ENCODE measurements at regions not wholly inside any gene's neighbourhood (a gene's known extent, or its start where the extent isn't known, plus 50 kb on each side); places are given as distances from the start of the nearest gene placed in this dataset.
"Not testable (repeated sequence)": the region's sequence is repeated elsewhere in the genome, so short reads cannot be mapped to it uniquely, and the experiment has no call there.

DNA sequence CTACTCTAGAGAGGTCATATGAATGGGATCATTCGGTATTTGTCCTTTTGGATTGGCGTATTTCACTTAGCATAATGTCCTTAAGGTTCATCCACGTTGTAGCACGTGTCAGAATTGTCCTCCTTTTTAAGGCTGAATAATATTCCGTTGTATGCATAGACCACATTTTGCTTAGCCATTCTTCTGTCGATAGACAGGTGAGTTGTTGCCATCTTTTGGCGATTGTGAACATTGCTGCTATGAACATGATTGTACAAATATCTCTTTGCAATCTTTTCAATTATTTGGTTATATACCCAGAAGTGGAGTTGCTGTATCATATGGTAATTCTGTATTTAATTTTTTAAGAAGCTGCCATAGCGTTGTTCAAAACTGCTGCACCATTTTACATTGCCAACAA, 52.4 kb upstream of the GOLGA8J start:
- no peak for DNase-seq

DNA sequence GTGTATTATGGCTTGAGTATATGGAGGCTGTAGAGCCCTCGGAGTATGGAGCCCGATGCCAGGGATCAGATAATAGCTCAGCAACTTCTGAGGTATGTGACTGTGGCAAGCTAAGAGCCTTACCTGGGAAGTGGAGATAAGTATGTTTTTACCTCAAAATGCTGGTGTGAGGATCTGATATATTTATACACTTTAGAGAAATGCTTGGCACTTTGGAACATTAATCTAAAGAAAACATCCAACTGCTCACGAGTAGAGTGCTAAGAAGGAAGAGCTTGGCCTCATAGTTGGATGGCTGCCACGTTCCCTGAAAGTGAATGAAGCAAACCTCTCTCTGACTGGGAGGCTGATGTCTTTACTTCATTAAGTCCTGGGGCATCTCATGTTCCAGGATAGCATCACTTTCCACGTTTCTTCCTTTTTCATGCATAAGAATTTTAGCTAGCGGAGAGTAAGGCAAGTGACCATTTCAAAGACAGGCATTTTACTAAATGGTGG, 58.9 kb upstream of the GOLGA8J start:
- no peak for DNase-seq

DNA sequence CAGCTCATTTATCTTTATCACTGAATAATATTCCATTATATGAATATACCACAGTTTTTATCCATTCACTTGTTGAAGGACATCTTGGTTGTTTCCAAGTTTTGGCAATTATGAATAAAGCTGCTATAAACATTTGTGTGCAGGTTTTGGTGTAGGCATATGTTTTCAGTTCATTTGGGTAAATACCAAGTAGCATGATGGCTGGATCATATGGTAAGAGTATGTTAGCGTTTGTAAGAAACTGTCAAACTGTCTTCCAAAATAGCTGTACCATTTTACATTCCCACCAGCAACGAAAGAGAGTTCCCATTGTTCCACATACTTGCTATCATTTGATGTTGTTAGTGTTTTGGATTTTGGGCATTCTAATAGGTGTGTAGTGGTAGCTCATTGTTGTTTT, 72.0 kb upstream of the GOLGA8J start:
- DNase-seq: no peak

DNA sequence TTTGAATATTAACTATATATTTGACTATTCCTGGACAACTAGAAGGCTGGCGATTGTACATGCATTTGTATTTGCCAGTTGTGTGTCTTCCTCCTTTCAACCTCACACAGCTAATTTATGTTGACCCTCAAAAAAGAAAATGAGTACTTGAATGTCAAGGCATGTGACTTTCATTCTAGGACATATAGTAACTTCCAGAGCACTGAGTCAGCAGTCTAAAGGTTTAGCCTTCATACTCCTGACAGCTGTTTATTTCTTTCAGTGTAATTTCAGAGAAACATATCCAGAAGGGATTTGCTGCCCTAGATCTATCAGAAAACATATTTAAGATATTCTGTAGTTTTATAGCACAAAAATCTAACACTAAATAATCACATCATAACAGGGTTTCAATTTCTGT, 74.6 kb upstream of the GOLGA8J start:
- no peak for DNase-seq

DNA sequence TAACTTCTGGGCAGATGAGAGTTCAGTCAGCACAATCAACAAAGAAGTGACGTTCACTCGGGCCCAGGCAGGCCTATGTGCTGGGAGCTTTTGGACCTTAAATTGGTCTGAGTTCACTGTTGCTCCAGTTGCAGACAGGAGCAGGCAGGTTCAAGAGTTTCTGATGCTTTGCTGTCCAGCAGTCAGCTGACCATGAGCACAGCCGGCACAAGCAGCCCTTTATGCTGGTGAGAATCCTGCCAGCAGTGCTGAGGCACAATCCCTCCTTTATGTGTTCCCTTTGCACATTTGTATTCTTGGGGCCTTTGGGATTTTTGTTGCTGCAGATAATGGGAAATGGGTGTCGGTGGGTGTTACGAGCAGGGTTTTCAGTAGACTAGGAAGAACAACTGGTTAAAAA, 81.2 kb upstream of the GOLGA8J start:
- no peak for DNase-seq

DNA sequence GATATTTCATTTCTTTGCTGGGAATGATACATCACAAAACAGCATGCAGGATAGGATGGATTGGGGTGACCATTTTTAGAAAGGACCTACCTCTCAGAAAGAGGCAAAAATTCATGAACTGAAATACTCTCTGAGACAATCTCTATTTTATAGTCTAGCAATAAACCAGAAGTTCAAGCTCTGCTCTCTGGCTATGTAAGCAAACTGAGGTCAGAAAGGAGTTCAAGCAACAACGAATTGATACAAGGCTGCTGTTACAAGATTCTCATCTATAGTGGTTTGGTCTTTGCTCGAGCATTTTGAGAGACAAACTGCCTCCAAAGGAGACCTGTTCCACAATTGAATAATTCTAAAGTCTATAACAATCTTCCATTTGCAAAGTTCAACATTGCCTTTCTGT, 84.7 kb upstream of the GOLGA8J start:
- no peak for DNase-seq

DNA sequence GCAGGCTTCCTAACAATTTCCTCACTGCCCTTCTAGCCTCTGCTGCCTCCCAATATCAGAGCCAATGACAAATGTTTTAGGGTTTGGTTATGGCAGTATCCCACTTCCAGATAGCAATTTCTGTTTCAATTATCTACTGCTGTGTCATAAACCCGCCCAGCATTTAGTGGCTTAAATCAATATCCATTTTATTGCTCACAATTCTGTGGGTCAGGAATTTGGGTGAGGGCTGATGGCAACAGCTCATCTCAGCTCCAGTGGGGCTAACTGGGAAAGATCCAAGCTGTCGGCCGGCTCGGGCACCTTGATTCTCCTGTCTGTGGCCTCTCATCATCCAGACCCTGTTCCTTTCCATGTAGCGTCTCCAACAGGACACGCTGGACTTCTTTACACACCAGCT, 85.3 kb upstream of the GOLGA8J start:
- no peak for DNase-seq

DNA sequence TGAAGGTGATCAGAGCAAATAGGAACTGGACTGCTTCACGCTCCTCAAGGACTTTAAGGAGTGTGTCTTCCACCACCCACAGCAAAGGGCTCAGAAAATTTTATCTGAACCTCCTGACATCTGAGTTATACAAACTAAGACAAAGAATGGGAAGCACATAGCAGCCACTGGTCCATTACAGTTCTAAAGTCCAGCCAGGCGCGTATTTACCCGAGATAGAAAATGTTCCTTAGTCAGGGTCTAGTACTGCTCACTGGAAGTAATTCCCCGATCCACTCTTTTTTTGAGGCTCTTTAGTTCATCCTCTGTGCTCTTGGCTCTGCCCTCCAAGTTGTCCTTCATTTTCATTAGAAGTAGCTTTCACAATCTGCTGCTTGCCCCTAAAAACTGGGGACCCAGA, 88.5 kb upstream of the GOLGA8J start:
- DNase-seq: no peak

DNA sequence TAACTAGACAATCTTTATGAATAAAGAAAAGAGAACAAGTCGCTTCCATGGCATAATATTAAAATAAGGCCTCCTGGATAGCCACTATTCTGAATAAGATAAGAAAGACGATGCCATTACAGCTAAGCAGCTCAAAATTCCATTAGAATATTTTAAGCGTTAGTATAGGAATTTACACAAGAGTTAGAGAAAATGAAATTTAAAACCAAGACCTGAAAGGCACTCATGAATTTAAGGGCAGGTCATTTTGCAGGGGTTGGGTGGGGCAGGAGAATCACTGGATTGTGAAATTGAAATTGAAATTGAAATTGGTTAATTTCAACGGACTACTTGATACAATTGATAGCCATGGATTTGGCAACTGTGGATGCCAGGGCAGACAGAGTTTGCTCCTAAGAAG, 91.8 kb upstream of the GOLGA8J start:
- DNase-seq: no peak

DNA sequence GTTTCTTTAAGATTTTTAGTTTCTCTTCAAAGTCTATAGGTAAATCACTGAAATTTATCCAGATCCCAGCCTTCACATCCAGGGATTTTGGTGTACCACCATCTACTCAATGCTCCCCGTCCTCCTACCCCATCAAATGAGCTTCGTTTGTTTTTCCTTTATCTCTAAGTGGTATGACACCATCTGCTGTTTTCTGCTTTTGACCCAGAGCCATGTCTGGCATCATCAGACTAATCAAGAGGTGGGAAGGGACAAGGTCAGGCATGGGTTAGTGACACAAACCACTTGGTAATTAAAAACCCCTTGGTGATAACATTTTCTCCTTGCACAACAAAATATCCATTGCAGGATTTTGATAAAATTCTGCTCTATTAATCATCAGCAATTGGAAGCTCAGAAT, 92.7 kb upstream of the GOLGA8J start:
- DNase-seq: no peak

DNA sequence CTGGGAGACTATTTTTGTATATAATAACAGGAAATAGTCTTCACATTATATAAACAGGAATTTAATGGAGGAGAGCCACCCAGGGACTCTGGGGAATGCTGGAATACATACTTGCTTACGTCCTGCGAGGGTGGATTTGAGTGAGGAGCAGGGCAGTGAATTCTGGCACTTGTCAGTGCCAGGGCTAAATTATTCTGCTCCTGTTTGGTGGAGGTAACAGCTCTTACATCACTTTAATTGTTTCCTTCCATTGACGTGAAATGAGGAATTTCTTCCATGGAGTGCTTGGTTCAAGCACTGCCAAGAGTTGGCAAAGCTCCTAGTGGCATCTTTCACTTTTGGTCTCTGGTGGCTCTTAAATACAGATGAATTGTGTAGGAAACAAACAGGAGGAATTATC, 94.1 kb upstream of the GOLGA8J start:
- no peak for DNase-seq

DNA sequence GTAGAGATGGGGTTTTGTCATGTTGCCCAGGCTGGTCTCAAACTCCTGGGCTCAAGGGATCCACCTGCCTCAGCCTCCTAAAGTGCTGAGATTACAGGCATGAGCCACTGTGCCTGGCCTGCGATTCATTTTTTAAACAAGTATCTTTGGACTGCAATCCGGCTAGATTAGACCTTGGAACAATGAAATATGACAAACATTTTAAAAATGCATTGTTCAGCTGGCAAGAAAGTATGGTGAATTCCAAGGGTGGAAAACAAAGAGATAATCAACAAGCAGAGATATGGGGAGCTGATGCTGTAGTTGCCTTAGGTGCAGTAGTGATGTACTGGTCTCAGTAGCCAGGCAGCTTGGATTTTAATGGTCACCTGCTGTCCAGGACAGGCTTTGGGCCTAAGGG, 95.8 kb upstream of the GOLGA8J start:
- DNase-seq: no peak

DNA sequence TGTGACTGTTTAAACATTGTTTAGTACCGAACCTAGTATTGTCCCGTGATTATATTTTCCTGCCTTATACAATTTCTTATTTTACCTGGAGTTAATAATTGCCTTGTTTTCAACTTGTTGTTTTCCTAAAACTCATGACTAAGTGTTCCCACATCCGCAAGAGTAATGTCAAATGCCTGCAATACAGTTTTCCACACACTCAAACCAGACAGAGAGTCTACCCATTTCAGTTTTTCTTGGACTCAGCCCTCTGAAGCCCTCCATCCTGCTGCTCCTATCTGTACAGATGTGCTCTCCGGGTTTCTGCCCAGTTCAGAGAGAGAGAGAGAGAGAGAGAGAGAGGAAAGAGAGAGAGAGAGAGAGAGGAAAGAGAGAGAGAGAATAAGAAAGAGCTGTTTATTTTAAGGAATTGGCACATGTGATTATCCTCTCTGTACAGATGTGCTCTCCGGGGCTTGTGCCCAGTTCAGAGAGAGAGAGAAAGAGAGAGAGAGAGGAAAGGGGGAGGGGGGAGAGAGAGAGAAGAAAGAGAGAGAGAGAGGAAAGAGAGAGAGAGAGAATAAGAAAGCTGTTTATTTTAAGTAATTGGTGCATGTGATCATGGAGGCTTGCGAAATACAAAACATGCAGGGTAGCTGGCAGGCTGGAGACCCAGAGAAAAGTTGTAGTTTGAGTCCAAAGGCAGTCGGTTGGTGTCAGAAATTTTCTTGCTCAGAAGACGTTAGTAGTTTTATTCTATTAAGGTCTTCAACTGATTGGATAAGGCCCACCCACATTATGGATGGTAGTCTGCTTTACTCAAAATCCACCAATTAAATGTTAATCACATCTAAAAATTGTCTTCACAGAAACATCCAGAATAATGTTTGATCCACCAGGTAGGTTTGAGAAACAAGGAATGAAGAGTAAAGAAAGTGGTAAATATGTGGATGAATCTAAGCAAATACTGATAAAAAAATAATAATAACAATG, 104.1 kb upstream of the GOLGA8J start:
- no peak for DNase-seq

DNA sequence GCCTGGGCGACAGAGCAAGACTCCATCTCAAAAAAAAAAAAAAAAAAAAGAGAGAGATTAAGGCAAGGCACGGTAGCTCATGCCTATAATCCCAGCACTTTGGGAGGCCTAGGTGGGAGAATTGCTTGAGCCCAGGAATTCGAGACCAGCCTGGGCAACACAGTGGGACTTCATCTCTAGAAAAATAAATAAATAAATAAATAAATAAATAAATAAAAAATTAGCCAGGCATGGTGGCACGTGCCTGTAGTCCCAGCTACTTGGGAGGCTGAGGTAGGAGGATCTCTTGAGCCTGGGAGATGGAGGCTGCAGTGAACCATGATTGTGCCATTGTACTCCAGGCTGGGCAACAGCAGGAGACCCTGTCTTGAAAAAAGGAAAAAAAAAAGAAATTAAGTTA, 108.7 kb upstream of the GOLGA8J start:
- not testable (repeated sequence) for DNase-seq

DNA sequence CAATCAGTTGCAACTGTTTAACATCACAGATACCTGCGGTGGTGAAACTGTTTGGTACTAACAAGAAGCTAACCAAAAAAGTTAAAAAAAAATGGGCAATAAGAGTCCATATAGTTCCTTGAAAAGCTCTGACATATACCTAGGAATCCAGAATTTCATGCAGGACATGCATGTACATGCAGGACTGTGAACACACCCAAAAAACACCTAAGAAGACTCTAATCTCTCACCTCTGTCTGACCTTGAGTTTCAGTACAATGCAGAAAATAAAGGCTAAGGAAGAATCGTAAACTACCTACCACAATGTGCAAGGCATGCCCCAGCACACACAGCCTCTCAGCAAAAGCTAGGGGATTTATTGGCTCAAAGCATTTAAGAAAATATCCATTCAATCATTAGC, 110.7 kb upstream of the GOLGA8J start:
- DNase-seq: no peak

DNA sequence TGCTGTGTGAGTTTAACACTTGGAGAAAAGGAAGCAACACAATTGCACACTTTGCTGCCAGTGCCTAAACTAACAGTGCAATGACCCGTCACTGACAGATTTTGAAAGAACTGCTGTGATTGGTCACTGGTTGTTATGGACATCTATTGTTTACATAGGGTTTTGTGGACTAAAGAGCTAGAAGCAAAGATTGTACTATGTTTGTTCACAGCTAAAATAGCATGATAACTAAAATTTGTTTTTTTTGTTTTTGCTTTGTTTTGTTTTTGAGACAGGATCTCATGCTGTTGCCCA, 112.4 kb upstream of the GOLGA8J start:
- no peak for DNase-seq

DNA sequence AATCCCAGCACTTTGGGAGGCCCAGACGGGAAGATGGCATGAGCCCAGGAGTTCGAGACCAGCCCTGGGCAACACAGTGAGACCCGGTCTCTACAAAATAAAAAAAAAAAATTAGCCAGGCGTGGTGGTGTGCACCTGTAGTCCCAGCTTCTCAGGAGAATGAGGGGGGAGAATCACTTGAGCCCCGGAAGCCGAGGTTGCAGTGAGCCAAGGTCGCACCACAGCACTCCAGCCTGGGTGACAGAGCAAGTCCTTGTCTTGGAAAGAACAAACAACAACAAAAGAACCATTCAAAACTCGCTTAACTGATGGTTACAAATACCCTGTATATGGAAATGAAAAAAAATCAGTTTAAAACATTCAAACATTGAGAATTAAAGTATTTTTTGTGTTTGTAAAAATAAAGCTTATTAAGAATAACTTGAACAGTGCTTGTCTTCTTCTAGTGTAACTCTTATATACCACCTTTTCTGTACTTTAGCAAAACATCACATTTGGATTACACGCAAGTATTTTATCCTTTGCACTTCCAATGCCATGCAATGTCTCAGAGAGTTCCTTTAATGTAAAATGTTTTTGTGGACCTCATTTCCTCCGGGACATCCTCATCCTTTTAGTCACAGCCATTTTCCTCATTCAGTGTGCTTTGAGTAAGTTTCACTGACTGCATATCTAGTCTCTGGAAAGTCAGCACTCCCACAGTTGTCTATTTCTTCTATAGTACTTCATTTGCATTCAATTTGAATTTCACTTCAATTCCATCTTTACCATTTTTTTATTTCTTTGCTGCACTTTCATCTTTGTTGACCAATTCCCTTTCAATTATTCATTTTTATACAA, 113.0 kb upstream of the GOLGA8J start:
- DNase-seq: no peak

DNA sequence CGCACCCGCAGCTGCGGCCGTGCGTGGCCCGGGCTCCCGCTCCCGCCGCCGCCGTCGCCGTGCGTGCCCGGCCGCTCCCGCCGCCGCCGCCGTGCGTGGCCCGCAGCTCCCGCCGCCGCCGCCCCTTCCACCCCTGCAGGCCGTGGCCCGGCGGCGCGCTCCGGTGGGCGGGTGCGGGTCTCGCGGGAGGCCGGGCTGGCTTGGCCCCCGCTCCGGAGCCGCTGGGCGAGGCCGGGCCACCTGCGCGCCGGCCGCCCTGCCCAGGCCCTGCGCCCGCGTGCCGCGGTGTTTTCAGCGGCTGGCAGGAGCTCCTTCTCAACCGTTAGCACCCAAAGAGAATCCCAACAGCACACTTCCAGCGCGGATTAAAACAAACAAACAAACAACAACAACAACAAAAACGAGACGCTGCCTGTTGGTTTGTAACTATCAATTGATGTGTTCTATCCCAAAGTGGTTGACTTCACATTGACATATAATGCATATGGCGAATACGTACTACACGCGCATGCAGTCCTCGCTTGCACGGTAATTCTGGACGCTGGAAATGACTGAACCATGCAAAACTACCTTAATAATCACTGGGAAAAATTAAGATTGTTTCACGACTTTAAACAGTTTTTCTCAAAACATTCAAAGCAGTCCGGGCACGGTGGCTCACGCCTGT, 113.7 kb upstream of the GOLGA8J start:
- DNase-seq: no peak

DNA sequence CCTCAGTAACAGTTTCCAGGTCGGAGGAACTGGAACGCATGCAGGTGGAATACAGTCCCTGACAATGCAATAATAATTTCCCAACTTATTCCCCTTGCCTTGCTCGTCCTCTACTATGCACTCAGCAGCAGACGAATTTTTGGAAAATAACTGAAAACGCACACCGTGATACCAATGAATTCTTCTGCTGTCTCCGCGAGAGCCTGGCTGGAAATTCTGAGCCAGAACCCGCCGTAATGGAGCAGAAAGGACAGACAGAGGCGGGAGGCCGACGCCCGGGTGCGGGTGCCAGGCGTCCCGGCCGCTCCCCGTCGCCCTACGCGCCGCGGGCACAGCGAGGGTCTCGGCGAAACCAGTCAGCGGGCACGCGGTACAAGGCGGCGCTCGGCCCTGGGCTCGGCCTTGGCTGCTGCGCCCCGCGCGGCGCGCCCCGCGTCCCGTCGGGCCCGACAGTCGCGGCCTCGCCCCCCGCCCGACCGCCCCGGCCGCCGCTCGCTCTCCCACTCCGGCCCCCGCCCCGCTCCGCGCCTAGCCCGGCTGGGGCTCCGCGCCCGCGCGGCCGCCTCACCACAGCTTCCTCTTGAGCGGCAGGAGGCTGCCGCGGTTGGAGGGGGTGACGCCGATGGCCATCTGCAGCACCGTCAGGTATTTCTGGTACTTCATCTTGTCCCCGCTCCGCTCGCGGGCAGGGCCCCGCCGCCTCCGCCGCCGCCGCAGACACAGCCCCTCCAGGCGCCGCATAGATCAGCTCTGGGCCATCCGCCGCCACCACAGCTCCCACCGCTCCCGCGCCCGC, 114.5 kb upstream of the GOLGA8J start:
- DNase-seq: no peak

DNA sequence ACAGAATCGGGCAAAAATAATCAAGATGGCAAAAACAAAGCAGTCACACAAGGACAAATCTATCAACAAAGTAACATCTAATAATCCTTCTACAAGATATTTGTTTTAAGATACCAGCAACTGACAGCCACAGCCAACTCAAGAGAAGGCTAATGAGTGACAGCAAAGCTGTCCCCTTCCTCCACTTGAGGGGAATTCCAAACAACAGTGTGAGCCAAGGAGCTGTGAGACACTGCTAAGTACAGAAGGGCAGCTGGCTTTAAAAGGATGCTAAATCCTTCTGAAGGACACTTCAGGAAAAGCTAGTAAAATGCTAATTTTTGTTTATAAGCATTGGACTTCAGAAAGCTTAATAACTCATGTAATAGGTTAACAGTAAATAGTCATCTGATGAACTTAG, 120.3 kb upstream of the GOLGA8J start:
- DNase-seq: no peak

DNA sequence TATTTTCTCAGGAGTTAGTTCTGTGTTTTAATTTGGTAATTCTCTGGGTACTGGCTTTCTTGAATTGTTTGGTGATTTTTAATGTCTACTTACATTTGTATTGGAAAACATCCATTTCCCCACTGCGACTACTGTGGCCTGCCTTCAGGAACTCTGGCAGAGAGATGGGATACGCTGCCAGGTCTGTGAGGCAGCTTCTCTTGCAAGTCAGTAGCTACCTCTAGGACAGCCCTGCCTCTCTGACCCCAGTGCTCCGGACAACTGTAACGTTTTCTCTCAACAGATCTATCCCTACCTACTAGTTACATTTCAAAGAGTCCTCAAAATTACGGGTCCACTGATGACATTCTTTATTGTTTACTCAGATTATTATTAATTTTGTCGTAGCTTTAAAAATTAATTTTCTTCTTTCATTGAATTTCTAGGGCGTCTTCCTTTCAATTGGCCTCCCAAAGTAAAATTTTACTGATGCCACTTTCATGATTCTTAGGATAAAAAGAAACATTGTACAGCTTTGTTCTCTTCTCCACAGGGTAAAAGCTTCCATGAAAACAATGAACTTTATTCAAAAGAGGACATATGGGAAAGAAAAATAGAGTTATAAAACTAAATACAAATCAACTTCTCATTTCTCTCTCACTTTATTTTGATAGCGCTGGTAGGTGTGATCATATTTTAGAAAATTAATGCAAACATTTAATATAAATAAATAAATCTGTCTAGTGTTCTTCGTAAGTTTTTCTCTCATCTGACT, 123.2 kb upstream of the GOLGA8J start:
- DNase-seq: no peak

DNA sequence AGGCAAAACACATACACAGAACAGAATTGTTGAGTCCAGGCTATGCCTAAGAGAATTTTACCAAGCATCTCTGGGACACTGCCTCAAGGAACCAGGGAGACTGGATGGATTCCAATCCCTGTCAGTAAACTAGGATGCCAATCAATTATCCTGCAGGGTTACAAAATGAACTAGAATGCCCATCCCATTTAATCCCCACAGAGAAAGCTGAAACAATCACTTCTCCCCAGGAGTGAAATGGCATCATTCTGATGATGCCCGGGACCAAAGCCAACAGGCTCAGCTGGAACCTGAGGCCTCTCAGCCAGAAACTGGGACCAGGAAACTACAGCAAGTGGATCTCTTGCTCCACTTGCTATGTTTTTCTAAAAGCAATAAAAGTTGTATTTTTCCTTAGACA, 130.0 kb upstream of the TJP1 start:
- DNase-seq: no peak
